GM18951 (cell line): ENCODE measurements at regions not wholly inside any gene's neighbourhood (a gene's known extent, or its start where the extent isn't known, plus 50 kb on each side); places are given as distances from the start of the nearest gene placed in this dataset.
"Not testable (repeated sequence)": the region's sequence is repeated elsewhere in the genome, so short reads cannot be mapped to it uniquely, and the experiment has no call there.

Experiments used
- POLR2A ChIP-seq: IDR thresholded peaks from 4 replicates; pipeline ENCODE4 v1.6.1; 2011; ENCODE audit warnings: mild to moderate bottlenecking; ENCODE audit not compliant: insufficient read length, insufficient read depth; ENCODE audit errors: extremely low read depth
- in situ Hi-C: fragments of 300-500 bp; cut with MboI; formaldehyde crosslinking; loops from one replicate; pipeline ENCODE4 v1.12.0; 2022; ENCODE audit warnings: low sequenced_read_pairs, mixed read lengths, inconsistent platforms; ENCODE audit not compliant: unreplicated experiment

- in situ Hi-C loops = loop anchor here (25.0 kb wide), 1 partner anchor 1382 kb away; no protein-coding TSS in a partner anchor
- no peak for TF ChIP-seq POLR2A
Measured at GRCh38 chrX:148080593-148080992, 99.5 kb downstream of the FMR1NB start.

GRCh38 chrX:148084611-148085010, 103.5 kb downstream of the FMR1NB start:
- TF ChIP-seq POLR2A = no peak
- in situ Hi-C loops = loop anchor here (25.0 kb wide), 1 partner anchor 1378 kb away; no protein-coding TSS in a partner anchor

- TF ChIP-seq POLR2A = no peak
- in situ Hi-C loops = no loop called here
Measured at GRCh38 chrX:148120151-148120550, 139.0 kb downstream of the FMR1NB start.

DNA sequence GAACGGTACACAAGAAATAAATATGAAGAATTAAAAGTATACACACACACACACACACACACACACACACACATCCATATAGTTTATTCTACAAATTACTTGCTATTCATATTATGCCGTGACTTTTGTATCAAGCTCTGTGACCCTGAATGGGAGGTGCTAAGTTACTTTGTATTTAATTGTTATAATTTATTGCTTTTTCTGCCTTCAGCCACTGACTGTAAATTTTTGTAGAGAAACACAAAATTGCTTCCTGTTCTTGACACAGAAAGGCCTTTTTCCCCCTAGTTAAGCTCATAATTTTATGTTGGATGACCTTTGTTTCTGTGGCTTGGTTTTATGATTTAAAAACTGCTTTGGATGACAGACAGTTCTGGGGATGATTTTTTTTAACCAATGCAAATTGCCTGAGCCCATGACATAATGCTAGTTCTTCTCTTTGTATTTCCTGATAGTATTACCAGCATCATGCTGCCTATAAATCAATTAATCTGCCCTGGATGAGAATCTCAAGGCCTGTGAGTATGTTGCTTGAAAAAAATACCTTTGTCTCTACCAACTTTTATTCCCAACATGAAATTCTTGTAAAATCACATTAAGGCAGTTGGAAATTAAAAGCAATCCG, 140.0 kb downstream of the FMR1NB start:
- TF ChIP-seq POLR2A = no peak
- in situ Hi-C loops = no loop called here

GRCh38 chrX:148128872-148129505, 147.9 kb downstream of the FMR1NB start:
- in situ Hi-C loops = not testable (repeated sequence)

DNA sequence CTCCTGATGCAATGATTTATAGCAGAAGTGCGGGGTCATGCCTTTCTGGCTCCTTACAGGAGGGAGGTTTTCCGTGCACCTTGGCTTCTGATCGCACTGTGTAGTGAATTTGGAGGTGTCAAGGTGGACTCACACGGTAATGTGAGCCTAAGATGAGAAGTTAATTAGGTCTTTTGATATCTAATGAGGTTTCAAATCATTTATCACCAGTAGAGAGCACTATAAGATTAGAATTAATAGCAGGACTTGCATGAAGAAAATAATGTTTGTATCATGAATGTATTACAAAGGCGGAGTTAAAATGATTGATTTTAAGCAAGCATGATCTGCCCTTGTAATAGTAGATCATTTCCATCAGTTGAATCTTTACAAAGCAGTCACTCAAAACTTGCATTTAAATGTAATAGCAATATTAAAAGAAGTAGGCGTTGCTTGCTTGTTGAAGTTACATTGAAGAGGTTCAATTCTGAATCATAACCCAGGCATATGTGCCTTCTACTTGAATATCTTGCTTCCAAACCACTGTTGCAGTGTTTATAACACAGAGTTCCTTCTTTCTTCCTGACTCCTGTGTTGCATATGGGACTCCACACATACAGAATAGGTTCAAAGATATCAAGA, 152.1 kb downstream of the FMR1NB start:
- TF ChIP-seq POLR2A = no peak
- in situ Hi-C loops = no loop called here

GRCh38 chrX:148134578-148134977, 153.4 kb downstream of the FMR1NB start:
- in situ Hi-C loops = no loop called here
- no peak for TF ChIP-seq POLR2A

DNA sequence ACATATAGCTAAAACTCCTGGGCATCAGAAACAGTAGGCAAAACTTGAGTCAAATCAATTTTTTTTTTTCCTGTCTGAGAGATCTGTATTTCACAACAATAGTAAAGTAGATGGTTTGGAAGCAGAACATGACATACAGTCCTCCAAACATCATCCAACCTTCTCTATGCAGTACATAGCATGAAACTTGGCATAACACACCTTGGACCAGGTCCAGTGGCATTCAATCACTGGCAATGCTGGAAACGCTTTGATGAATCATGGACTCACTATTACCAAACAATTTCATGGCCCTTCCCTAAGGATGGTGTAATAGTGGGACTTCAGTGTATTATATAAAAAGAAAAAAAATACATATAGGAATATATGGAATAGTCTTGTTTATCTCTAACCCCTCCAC, 154.6 kb downstream of the FMR1NB start:
- no peak for TF ChIP-seq POLR2A

GRCh38 chrX:148146121-148146520, 165.0 kb downstream of the FMR1NB start:
- no peak for TF ChIP-seq POLR2A
- in situ Hi-C loops = no loop called here

More for the DNA sequence above, 154.6 kb downstream of the FMR1NB start:
- in situ Hi-C loops = no loop called here

DNA sequence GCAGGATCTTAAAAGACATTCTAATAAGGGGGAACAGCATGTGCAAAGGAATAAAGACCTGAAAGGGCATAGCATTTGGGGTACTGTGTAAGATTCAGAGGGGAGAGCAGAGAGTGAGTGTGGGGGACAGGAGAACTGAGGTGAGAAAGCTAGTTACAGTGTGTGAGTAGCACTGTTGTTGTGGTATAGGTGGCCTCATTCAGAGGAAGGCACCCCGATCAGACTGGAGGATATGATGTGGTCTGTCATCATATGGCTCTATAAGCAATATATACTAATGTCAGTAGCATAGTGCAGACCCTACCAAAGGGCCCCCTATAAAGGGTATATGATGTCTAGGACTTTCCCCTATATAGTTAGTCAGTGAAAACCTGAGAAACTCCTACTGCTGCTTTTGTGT, 175.8 kb downstream of the FMR1NB start:
- TF ChIP-seq POLR2A = no peak
- in situ Hi-C loops = no loop called here

DNA sequence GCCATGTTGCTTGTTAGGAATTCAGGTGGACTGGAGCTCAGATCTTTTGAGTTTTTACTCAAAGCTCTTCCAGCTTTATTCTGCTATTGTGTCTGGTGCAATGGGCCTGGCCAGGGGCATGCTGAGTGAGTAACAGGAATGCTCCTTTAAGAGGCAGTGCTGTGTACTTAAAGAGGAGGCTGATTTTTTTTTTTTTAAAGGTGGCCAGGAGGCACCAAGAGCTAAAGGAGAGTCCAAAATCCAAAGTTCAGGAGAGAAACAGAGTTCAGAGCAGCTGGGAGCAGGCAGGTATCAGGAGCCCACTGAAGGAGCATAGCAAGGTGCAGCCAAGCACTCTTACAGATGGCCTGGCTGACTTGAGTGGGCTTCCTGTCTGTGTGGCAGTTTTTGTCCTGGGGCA, 178.7 kb downstream of the FMR1NB start:
- no peak for TF ChIP-seq POLR2A
- in situ Hi-C loops = no loop called here

GRCh38 chrX:148161701-148162100, 180.6 kb downstream of the FMR1NB start:
- TF ChIP-seq POLR2A = no peak
- in situ Hi-C loops = no loop called here

- in situ Hi-C loops = no loop called here
- no peak for TF ChIP-seq POLR2A
Measured at GRCh38 chrX:148185631-148186030, 204.5 kb downstream of the FMR1NB start.

DNA sequence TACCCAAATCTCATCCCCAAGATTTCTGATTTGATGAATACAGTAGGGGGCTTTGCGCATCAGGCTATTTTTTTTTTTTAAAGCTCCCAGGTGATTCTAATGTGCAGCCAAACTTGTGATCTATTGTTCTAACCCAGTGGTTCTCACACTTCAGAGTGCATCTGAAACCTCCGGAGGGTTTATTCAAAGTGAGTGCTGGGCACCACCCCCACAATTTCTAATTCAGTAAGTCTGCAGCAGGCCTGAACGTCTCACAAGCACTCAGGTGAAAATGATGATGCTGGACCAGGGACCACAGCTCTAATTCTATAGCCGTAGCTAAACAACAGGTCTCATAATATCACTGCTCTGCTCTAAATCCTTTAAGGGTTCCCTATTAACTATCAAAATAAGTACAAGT, 211.4 kb downstream of the FMR1NB start:
- in situ Hi-C loops = no loop called here

More for the DNA sequence above, 211.4 kb downstream of the FMR1NB start:
- TF ChIP-seq POLR2A = no peak
